A549 (cell line): ENCODE measurements at regions not wholly inside any gene's neighbourhood (a gene's known extent, or its start where the extent isn't known, plus 50 kb on each side); places are given as distances from the start of the nearest gene placed in this dataset.
"Not testable (repeated sequence)": the region's sequence is repeated elsewhere in the genome, so short reads cannot be mapped to it uniquely, and the experiment has no call there.

Source experiments
- CTCF ChIP-seq: fragments of >200 bp; sonication (Bioruptor Twin); formaldehyde crosslinking; IDR thresholded peaks from 3 replicates; pipeline ENCODE4 v1.5.1; 2016
- MYC ChIP-seq: IDR thresholded peaks from 2 replicates; pipeline ENCODE4 v1.6.1; 2012; ENCODE audit warnings: mild to moderate bottlenecking, inconsistent platforms, low read length, improper control_type of control experiment, borderline replicate concordance
- TF ChIP-seq, protein P1 (sequence below): fragments of 200-600 bp; sonication (generic); IDR thresholded peaks from 2 replicates; pipeline ENCODE4 v1.6.1; 2016; ENCODE audit warnings: antibody characterized with exemption, mild to moderate bottlenecking, moderate library complexity

- TF ChIP-seq CTCF, MYC: not testable (repeated sequence)
- TF ChIP-seq, protein P1, sequence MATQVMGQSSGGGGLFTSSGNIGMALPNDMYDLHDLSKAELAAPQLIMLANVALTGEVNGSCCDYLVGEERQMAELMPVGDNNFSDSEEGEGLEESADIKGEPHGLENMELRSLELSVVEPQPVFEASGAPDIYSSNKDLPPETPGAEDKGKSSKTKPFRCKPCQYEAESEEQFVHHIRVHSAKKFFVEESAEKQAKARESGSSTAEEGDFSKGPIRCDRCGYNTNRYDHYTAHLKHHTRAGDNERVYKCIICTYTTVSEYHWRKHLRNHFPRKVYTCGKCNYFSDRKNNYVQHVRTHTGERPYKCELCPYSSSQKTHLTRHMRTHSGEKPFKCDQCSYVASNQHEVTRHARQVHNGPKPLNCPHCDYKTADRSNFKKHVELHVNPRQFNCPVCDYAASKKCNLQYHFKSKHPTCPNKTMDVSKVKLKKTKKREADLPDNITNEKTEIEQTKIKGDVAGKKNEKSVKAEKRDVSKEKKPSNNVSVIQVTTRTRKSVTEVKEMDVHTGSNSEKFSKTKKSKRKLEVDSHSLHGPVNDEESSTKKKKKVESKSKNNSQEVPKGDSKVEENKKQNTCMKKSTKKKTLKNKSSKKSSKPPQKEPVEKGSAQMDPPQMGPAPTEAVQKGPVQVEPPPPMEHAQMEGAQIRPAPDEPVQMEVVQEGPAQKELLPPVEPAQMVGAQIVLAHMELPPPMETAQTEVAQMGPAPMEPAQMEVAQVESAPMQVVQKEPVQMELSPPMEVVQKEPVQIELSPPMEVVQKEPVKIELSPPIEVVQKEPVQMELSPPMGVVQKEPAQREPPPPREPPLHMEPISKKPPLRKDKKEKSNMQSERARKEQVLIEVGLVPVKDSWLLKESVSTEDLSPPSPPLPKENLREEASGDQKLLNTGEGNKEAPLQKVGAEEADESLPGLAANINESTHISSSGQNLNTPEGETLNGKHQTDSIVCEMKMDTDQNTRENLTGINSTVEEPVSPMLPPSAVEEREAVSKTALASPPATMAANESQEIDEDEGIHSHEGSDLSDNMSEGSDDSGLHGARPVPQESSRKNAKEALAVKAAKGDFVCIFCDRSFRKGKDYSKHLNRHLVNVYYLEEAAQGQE: not testable (repeated sequence)
Measured at GRCh38 chr21:5230561-5230960, 5290.8 kb upstream of the TPTE start.
